Endothelial cell of hepatic sinusoid (primary cell): ENCODE measurements at regions not wholly inside any gene's neighbourhood (a gene's known extent, or its start where the extent isn't known, plus 50 kb on each side); places are given as distances from the start of the nearest gene placed in this dataset.
"Not testable (repeated sequence)": the region's sequence is repeated elsewhere in the genome, so short reads cannot be mapped to it uniquely, and the experiment has no call there.

Experiments
- in situ Hi-C: cut with HindIII; loops from 2 replicates; pipeline ENCODE4 v1.10.0; 2017; ENCODE audit warnings: low sequenced_read_pairs

GRCh38 chr1:81187635-81188034, 613.1 kb upstream of the ADGRL2 start:
- in situ Hi-C loops = no loop called here

GRCh38 chr1:81186261-81186660, 614.5 kb upstream of the ADGRL2 start:
- in situ Hi-C loops = no loop called here

- in situ Hi-C loops = no loop called here
Measured at GRCh38 chr1:81183553-81183952, 617.2 kb upstream of the ADGRL2 start.

- in situ Hi-C loops = no loop called here
Measured at GRCh38 chr1:81183051-81183450, 617.7 kb upstream of the ADGRL2 start.

GRCh38 chr1:81179242-81179641, 621.5 kb upstream of the ADGRL2 start:
- in situ Hi-C loops = no loop called here

GRCh38 chr1:81178431-81179093, 622.2 kb upstream of the ADGRL2 start:
- in situ Hi-C loops = not testable (repeated sequence)

GRCh38 chr1:81174811-81175476, 625.8 kb upstream of the ADGRL2 start:
- in situ Hi-C loops = no loop called here

- in situ Hi-C loops = no loop called here
Measured at GRCh38 chr1:81174052-81174451, 626.7 kb upstream of the ADGRL2 start.

GRCh38 chr1:81172483-81172882, 628.3 kb upstream of the ADGRL2 start:
- in situ Hi-C loops = no loop called here

GRCh38 chr1:81170721-81171120, 630.0 kb upstream of the ADGRL2 start:
- in situ Hi-C loops = no loop called here

- in situ Hi-C loops = no loop called here
Measured at GRCh38 chr1:81165963-81166362, 634.8 kb upstream of the ADGRL2 start.

- in situ Hi-C loops = no loop called here
Measured at GRCh38 chr1:81160696-81161095, 640.0 kb upstream of the ADGRL2 start.

GRCh38 chr1:81158592-81158991, 642.1 kb upstream of the ADGRL2 start:
- in situ Hi-C loops = no loop called here

- in situ Hi-C loops = no loop called here
Measured at GRCh38 chr1:81157686-81158085, 643.0 kb upstream of the ADGRL2 start.

GRCh38 chr1:81156887-81157286, 643.8 kb upstream of the ADGRL2 start:
- in situ Hi-C loops = no loop called here

- in situ Hi-C loops = no loop called here
Measured at GRCh38 chr1:81155131-81155530, 645.6 kb upstream of the ADGRL2 start.

GRCh38 chr1:81151206-81151605, 649.5 kb upstream of the ADGRL2 start:
- in situ Hi-C loops = no loop called here

- in situ Hi-C loops = no loop called here
Measured at GRCh38 chr1:81149649-81150325, 650.9 kb upstream of the ADGRL2 start.

- in situ Hi-C loops = no loop called here
Measured at GRCh38 chr1:81144240-81144825, 656.4 kb upstream of the ADGRL2 start.

- in situ Hi-C loops = no loop called here
Measured at GRCh38 chr1:81142099-81142826, 658.5 kb upstream of the ADGRL2 start.

- in situ Hi-C loops = no loop called here
Measured at GRCh38 chr1:81135524-81135923, 665.2 kb upstream of the ADGRL2 start.
